ENCODE measurements at regions not wholly inside any gene's neighbourhood (a gene's known extent, or its start where the extent isn't known, plus 50 kb on each side); places are given as distances from the start of the nearest gene placed in this dataset.

GRCh38 chr15:93631958-93632618 lies 543.1 kb upstream of the RGMA start:
- no peak overlapping the region for H3K27ac ChIP-seq
- H3K36me3 ChIP-seq = no peaks in the 10 kb centered on the region
- peaks cover 31% of the 10 kb centered on the region for H3K27me3 ChIP-seq (ENCODE audit: insufficient read depth, low read depth, severe bottlenecking)
- DNase-seq = no peak
- H3K4me3 ChIP-seq (ENCODE audit: low read depth, low read length) = no peak overlapping the region
- H3K9me3 ChIP-seq (ENCODE audit: severe bottlenecking) = no peaks in the 10 kb centered on the region
- no peak for TF ChIP-seq CTCF (IDR thresholded peaks at IDR 0.05; ENCODE audit: low read depth, low read length)

GRCh38 chr15:93619597-93619996 lies 530.6 kb upstream of the RGMA start:
- Histone ChIP-seq H3K9me3 (ENCODE audit: severe bottlenecking) (no peaks in the 10 kb centered on the region), H3K4me3 (ENCODE audit: low read depth, low read length) (no peak overlapping the region), H3K27me3 (ENCODE audit: insufficient read depth, low read depth, severe bottlenecking) (peaks cover 38% of the 10 kb centered on the region), H3K36me3 (no peaks in the 10 kb centered on the region), H3K27ac (no peak overlapping the region)
- DNase-seq = no peak
- no peak for TF ChIP-seq CTCF (IDR thresholded peaks at IDR 0.05; ENCODE audit: low read depth, low read length)

GRCh38 chr15:93617443-93617842 lies 528.4 kb upstream of the RGMA start:
- no peak for TF ChIP-seq CTCF (IDR thresholded peaks at IDR 0.05; ENCODE audit: low read depth, low read length)
- H3K9me3 ChIP-seq (ENCODE audit: severe bottlenecking) = no peaks in the 10 kb centered on the region
- H3K27me3 ChIP-seq (ENCODE audit: insufficient read depth, low read depth, severe bottlenecking) = peaks cover 50% of the 10 kb centered on the region
- DNase-seq = no peak
- no peak overlapping the region for H3K27ac ChIP-seq
- H3K4me3 ChIP-seq (ENCODE audit: low read depth, low read length) = no peak overlapping the region
- no peaks in the 10 kb centered on the region for H3K36me3 ChIP-seq

GRCh38 chr15:93614386-93615104 lies 525.5 kb upstream of the RGMA start:
- Histone ChIP-seq H3K27ac (no peak overlapping the region), H3K36me3 (no peaks in the 10 kb centered on the region), H3K27me3 (ENCODE audit: insufficient read depth, low read depth, severe bottlenecking) (peaks cover 65% of the 10 kb centered on the region), H3K4me3 (ENCODE audit: low read depth, low read length) (no peak overlapping the region), H3K9me3 (ENCODE audit: severe bottlenecking) (no peaks in the 10 kb centered on the region)
- DNase-seq = no peak
- no peak for TF ChIP-seq CTCF (IDR thresholded peaks at IDR 0.05; ENCODE audit: low read depth, low read length)

- no peak for DNase-seq
- H3K4me3 ChIP-seq (ENCODE audit: low read depth, low read length) = no peak overlapping the region
- no peaks in the 10 kb centered on the region for H3K9me3 ChIP-seq (ENCODE audit: severe bottlenecking)
- no peaks in the 10 kb centered on the region for H3K36me3 ChIP-seq
- no peak overlapping the region for H3K27ac ChIP-seq
- H3K27me3 ChIP-seq (ENCODE audit: insufficient read depth, low read depth, severe bottlenecking) = peaks cover 75% of the 10 kb centered on the region
- no peak for TF ChIP-seq CTCF (IDR thresholded peaks at IDR 0.05; ENCODE audit: low read depth, low read length)
Observed at GRCh38 chr15:93613386-93613785, 524.4 kb upstream of the RGMA start.
